PC-3 (cell line): ENCODE measurements at regions not wholly inside any gene's neighbourhood (a gene's known extent, or its start where the extent isn't known, plus 50 kb on each side); places are given as distances from the start of the nearest gene placed in this dataset.
A peak's percentile ranks its signal among the peaks of the same experiment; 100 is the strongest.
"Not testable (repeated sequence)": the region's sequence is repeated elsewhere in the genome, so short reads cannot be mapped to it uniquely, and the experiment has no call there.

Experiments
- EZH2 ChIP-seq: fragments of 300-600 bp; sonication (generic); IDR thresholded peaks from one replicate; pipeline ENCODE4 v1.6.1; 2017; ENCODE audit warnings: antibody characterized with exemption, mild to moderate bottlenecking, low read length; ENCODE audit not compliant: unreplicated experiment
- EZH2phosphoT487 ChIP-seq: fragments of 300-600 bp; sonication (generic); IDR thresholded peaks from 2 replicates; pipeline ENCODE4 v1.6.1; 2018; ENCODE audit warnings: mild to moderate bottlenecking, antibody characterized with exemption, low read length, borderline replicate concordance
- TF ChIP-seq, protein P1 (sequence below): fragments of 300-600 bp; sonication (generic); conservative IDR thresholded peaks from 2 replicates; pipeline ENCODE4 v1.5.1; 2017; ENCODE audit warnings: antibody characterized with exemption, low read depth, mild to moderate bottlenecking, low read length

DNA sequence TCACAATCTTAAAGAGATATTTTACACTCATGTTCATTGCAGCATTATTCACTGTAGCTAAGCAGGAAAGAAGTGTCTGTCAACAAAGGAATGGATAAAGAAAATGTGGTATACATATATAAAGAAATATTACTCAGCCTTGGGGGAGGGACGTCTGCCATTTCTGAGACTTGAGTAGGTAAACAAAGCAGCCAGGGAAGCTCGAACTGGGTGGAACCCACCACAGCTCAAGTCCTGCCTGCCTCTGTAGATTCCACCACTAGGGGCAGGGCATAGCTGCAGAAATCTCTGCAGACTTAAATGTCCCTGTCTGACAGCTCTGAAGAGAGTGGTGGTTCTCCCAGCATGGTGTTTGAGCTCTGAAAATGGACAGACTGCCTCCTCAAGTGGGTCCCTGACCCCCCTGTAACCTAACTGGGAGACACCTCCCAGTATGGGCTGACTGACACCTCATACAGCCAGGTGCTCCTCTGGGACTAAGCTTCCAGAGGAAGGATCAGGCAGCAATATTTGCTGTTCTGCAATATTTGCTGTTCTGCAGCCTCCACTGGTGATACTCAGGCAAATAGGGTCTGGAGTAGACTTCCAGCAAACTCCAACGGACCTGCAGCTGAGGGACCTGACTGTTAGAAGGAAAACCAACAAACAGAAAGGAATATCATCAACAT lies 183.3 kb upstream of the SSTR4 start:
- TF ChIP-seq, protein P1, sequence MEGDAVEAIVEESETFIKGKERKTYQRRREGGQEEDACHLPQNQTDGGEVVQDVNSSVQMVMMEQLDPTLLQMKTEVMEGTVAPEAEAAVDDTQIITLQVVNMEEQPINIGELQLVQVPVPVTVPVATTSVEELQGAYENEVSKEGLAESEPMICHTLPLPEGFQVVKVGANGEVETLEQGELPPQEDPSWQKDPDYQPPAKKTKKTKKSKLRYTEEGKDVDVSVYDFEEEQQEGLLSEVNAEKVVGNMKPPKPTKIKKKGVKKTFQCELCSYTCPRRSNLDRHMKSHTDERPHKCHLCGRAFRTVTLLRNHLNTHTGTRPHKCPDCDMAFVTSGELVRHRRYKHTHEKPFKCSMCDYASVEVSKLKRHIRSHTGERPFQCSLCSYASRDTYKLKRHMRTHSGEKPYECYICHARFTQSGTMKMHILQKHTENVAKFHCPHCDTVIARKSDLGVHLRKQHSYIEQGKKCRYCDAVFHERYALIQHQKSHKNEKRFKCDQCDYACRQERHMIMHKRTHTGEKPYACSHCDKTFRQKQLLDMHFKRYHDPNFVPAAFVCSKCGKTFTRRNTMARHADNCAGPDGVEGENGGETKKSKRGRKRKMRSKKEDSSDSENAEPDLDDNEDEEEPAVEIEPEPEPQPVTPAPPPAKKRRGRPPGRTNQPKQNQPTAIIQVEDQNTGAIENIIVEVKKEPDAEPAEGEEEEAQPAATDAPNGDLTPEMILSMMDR: peak; percentile 74
- not testable (repeated sequence) for TF ChIP-seq EZH2phosphoT487, EZH2
